Glomerular visceral epithelial cell (primary cell): ENCODE measurements at regions not wholly inside any gene's neighbourhood (a gene's known extent, or its start where the extent isn't known, plus 50 kb on each side); places are given as distances from the start of the nearest gene placed in this dataset.
"Not testable (repeated sequence)": the region's sequence is repeated elsewhere in the genome, so short reads cannot be mapped to it uniquely, and the experiment has no call there.

Experiments used
- DNase-seq: peaks from one replicate; pipeline ENCODE4 v3.0.0-alpha.2; 2016; ENCODE audit errors: extremely low spot score

DNA sequence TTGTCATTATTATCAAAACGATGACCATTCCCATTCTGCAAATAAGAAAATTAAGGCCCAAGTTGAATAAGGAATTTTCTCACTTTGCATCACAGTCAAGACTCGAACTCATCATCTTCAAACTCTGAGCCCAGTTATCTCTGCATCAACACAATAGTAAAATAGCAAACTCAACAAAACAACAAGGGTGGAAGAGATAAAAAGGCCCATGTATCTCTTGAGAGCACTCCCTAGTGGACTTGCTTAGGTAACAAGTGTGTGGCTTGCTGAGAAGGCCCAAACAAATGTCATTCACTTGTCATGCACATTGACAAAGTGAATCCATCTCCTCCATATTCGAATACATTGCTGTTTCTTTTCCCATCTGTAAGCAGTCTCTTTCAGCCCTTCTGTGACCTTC lies 412.0 kb upstream of the MAF start:
- DNase-seq: no peak

DNA sequence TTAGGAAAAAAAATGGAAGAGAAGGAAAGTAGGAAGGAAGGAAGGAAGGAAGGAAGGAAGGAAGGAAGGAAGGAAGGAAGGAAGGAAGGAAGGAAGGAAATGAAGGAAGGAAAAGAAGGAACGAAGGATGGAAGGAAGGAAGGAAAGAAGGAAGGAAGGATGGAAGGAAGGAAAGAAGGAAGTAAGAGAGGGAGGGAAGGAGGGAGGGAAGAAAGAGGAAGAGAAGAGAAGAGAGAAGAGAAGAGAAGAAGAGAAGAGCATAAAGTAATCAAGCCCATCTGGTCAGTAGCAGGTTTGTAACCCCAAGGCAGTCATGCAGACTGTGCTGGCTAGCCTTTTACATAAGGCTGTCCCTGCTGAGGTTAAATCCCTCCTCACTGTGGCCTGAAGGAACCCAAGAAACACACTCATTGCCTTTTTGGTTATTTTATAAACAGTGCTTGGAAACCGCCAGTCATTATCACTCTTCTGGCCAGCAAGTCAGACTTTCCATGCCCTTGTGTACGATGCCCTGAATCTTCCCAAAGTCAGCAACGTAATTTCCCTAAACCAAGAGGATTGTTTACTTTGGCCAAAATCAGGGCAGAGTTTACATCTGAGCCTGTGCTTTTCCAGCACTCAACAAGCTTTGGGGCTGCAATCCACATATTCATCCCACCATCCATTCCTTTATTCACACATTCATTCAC lies 409.6 kb upstream of the MAF start:
- DNase-seq: no peak

DNA sequence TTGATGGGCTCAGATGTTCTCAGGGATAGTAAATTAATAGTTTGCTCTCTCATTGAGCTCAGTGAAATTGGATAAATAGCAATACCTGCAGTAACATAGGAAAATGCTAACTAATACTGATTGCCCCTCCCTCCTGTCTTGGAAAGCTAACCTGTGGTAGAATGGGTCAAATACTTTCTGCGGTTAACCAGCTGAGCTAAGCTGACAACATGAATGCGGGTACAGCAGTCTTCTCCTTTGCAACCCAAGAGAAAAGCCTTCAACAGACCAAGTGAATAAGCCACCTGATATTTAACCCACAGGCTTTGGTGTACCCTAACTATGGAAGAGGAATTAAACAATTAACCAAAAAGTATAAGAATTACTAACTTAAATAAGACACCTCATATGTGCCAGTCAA lies 408.3 kb upstream of the MAF start:
- DNase-seq: no peak

DNA sequence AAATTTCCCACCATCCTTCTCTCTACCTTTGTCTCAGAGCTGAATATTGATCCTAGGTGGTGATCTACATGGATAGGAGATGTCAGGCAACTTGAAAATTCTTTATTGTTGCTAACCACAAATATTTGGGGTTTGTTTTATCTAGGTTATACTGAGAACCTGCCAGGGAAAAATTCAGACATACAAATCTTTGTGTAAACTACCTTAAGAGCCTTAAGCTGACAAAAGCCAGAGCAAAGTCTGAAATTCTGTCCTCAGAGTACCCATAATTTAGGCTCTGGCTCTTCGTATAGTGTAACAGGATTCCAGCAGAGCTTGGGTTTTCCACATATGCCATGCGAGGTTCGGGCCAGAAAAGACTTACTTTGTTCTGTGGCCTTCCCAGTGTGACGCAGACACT lies 406.7 kb upstream of the MAF start:
- no peak for DNase-seq

DNA sequence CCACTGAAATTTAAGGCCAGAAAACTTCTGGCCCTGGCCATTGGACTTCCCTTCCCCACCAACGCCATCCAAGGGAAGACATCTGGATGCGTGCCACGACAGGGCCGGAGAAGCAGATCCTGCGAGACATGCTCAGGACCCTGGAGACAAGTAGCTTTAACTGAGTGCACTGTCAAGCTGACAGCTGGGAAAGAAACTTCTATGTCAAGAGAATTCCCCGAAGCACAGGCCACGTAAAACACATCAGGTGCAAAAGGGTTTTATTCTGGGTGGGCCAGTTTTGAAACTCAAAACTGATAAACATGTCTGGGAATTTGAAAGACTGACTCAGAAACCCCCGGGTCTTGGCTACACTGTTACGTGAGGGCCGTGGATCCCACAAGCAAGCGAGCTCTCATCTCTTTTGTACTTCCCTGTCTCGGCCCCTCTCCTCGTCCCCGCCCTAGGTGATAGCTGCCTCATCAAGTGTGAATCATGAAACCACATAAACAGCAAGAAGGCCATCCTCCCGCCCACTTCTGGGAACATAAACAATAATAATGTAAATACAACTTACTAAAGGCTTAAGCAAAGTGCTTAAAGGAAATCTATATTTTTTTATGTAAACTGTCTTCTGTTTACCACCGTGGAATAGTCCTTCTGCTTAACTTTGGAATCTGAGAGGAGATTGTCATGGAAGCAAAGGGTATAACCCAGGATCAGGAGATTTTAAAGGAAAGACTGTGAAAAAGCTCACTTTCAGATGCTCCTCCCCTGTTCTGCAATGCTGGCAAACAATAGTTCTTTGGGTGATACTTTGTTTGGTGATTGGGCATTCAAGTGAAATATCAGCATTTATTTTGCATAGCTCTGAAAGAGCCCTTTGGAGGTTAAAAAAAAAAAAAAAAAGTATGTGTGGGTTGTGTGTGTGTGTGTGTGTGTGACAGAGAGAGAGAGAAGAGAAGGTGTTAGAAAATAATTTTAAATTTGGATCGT lies 406.0 kb upstream of the MAF start:
- DNase-seq: no peak

DNA sequence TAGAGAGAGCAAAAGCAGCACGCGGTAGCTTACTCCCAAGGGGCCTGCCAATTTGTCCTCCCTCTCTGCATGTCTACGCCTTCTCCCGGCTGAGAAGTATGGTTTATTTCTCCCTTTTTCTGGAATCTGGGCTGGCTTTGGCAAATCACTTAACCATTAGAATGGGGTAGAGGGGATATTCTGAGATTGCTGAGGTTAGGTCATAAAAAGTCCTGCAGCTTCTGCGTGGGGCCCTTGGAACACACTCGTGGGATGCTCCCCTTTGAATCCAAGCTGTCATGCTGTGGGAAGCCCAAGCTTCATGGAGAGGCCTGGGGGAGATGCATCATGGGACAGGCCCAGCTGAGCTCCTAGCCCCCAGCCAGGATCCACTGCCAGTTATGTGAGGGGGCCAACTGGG lies 403.6 kb upstream of the MAF start:
- DNase-seq: no peak

DNA sequence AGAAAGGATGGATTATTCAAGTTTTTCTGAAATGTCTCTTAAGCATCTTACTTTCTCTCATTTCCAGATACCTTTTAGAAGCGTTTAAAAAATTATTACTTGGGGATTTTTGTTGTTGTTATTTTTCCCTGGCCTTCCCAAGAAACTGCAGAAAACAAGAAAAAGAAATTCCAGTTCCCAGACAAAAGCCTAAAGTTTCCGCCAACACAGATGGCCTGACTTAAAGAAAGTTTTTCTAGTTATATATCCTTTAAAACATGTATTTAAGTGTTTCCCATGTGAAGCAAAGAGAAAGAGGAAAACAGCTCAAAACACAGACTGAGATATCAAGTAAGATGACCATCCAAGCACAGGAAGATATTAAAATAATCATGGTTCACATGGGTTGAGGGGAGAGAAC lies 401.7 kb upstream of the MAF start:
- no peak for DNase-seq

DNA sequence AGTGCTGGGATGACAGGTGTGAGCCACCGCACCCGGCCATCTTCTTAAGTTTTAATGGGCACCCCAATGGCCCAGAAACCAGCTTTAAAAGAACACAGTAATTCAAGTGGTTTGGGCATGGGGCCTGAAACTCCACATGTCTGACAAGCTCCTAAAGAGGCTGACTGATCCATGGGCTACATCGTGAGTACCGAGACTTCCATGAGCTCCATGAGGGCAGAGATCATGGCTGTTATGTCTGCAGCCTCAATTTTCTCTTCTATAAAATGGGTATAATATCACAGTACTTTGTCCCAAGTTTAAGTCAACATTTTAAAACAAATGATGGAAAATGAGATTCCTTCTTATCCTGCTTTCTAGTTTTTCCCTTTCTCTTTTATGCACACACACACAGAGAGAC lies 397.6 kb upstream of the MAF start:
- no peak for DNase-seq

DNA sequence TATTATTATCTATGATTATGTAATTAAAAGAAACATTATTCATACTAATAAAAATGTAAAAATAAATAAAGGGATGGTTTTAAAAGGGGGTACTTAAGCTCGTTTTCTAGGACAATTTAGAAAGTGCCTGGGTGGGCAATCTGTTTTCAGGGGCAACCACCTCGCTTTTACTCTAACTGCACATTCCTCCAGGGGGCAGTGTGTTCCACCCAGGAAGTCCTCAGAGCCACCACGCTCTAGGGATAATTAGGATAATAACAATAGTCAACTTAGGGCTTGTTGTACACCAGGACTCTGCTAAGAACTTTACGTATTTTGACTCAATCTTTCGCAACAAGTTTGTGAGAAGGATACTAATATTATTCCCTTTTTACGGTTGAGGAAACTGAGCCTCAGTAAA lies 396.7 kb upstream of the MAF start:
- DNase-seq: no peak

DNA sequence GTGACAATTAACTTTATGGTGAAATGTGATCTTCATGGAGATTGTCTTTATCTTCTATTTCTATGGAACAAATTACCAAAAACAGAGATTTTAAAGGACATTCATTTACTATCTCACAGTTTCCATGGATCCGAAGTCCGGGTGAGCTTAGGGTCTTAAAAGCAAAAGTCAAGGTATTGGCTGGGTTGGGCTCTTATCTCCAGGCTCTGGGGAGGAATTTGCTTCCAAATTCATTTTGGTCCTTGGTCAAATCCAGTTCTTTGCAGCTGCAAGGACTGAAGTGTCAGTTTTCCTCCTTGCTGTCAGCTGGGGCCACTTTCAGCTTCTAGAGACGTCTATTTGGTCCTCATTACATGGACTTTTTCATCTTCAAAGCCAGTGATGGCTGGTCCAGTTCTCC lies 395.8 kb upstream of the MAF start:
- no peak for DNase-seq

DNA sequence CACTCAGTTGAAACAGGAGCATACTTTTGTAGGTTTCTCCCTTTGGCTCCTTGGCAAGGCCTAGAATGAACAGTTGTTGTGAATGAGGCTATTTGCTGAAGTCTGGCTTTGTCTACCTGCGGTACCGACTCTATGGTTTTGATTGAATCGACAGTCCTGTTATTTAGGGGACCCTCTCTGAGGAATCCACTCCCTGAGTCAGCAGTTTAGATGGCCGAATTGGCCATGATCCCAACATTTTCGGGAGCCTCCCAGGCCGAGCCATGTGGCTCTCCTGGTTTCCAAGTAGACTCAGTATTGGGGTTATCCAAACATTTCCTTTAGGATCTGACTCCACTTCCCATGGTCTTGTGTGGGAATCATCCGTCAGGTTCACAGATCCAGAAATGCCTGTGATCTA lies 394.8 kb upstream of the MAF start:
- DNase-seq: no peak

DNA sequence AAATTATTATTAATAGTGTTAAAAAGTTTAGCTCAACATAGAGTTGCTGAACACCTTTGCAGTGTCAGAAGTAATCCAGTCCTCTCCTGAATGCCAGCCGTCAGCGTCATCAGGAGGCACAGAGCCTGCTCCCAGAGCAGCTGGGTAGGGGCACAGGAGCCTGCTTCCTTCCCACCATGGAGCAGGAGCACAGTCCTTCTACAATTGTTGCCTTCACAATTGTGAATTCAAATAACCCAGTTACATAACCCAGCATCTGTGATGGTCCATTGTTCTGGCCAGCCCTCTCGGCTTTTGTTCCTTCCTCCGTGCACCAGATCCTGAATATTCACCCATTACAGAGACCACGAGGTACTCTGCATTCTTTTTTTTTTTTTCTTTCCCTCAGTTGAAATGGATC lies 393.9 kb upstream of the MAF start:
- no peak for DNase-seq

DNA sequence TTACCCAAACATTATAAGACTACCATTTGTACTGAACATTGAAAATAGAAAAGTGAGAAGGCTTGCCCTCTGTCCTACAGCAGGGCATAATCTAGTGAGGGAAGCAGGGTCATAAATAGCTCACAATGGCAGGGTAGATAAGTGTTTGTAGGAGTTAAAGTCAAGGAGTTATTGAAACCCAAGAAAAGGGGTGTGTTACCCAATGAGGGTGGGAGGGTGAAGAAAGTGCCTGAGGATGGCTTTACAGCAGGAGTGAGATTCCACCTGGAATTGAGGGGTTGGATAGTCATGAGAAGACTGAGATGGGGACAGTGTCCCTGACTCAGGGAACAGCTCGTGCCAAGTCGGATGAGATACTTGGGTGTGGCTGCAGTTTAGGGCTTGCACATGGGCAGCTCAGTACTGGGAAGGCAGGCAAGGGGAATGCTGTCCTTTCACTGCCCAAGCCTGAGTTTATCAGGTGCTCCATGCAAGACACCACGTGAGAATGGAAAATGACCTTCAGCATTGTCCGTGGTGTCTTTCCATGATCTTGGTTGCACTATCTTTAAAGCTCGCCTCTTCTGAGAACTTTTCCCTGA lies 393.2 kb upstream of the MAF start:
- DNase-seq: no peak

DNA sequence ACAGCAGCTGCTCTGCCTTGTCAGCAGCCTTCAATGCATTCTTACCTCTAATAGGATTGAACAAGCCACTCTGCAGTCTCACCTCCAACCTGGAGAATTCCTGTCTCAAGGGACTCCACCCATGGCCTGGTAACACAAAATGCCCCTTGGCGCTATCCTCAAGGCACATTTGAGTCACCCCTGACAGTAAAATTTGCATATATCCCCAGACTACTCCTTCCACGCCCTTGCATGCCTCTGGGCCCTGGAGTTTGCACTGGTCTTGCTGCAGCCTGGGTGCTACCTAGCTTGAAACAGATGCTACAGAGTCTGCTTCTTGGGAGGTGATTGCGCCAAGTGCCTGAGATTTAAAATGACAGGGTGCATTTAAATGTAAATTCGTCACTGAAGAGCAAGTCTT lies 391.4 kb upstream of the MAF start:
- no peak for DNase-seq

DNA sequence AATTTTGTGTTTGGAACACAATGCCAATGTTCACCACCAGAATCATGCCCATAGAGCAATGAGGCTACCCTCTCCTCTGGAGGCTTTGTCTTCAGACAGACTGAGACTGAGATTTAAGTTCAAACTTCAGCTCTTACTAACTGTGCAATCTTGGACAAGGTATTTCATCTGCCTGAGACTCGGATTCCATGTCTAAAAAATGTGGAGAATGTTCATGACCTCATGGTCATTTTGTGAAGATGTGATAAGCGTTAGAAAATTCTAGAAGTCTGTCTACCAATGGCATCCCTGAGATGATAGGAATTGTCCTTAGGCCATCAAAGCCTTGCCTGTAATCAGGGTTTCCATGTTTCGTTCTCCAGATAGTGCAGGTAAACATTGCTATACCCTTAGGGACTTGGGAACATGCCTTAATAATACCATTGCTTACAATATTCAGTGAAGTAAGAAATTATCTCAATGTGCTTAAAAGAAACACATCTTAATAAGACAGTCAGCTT lies 388.2 kb upstream of the MAF start:
- DNase-seq: no peak

DNA sequence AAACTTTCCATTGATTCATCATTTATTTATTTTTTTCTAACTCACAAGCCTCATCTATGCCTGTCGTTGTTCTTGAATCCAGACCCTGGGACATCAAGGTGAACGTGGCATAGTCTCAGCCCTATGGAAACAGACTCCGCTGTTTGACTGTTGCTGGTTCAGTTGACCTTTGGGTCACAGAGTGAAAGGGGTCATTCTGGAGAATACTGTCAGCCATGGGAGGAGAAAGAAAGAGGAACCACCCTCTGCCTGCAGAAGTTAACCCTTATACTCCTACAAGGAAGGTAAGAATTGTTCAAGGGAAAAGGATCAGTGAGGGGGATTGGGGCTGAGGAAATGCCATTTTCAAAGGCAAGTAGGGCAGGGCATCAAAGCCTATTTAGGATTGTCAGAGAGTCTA lies 387.6 kb upstream of the MAF start:
- no peak for DNase-seq

DNA sequence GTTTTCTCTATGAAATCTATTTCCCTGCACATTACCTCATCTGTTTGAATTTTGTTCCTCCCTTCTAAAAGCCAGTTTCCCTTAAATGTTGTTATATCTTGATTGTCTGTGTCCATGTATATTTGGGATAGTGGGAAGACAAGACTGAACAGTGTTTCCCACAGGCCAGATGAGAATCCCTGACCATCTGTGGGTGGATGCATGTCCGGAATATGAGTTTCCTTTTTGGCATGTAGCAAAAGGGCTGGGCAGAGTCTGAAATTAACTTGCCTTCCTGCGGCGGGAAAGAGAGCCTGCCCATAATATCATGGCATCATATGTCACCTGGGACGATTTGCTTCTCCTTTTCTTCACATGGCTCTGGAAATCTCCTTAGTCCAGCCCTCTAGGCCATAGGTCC lies 385.8 kb upstream of the MAF start:
- no peak for DNase-seq

DNA sequence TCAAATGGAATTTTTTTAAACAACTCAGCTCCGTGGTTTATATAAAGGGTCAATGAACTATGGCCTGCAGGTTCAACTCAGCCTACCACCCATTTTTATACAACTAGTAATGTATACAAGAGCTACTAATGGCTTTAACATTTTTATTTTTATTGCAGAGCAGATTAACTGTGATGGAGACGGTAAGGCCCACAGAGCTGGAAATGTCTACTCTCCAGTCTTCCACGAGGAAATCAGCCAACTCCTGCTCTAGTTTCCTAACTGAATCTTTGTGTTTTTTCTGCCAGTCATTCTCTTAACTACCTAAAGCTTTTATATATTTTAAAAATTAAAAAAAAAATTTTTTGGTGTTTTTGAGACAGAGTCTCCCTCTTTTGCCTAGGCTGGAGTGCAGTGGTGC lies 385.1 kb upstream of the MAF start:
- DNase-seq: no peak

DNA sequence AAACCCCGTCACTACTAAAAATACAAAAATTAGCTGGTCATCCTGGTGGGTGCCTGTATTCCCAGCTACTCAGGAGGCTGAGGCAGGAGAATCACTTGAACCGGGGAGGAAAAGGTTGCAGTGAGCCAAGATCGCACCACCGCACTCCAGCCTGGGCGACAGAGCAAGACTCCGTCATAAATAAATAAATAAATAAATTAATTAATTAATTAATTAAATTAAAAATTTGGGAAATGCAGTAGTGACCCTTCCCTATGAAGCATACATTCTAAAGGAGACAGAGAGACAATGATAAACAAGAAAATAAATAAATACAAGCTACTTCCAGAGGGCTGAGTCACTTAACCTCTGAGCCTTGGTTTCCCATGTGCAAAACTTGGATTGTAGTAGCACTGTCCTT lies 383.6 kb upstream of the MAF start:
- not testable (repeated sequence) for DNase-seq

DNA sequence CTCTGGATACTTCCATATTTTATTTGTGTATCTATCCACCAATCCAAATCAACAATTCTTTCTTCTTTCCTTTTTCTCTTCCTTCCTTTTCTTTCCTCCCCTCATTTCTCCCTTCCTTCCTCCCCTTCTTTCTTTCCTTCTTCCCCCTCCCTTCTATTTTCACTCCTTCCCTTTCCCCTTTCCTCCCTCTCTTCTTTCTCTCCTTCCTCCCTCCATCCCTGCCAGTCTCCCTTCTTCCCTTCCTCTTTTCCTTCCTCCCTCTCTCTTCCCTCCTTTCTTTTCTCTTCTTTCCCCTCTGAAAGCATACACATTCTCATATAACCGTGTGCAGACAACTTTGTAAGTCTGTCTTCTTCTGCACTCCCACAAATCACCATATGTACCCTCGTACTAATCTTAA lies 382.3 kb upstream of the MAF start:
- no peak for DNase-seq

DNA sequence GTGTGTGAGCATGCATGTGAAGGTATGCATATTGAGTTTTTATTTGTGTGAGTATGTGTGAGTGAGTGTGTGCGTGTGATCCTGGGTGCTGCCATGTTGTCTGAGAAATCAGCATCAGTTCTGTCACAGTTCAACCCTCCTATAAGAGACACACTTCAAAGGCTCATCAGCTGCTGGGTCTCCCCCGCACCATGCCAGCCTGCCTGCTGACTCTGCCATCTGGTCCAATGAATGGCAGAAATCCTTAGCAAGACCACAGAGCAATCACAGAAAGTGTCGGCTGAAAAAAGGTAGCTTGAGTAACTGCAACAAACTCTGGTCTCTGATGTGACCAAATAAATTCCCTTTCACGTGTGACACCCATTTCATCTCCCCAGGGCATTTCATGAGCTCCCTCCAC lies 381.8 kb upstream of the MAF start:
- no peak for DNase-seq

DNA sequence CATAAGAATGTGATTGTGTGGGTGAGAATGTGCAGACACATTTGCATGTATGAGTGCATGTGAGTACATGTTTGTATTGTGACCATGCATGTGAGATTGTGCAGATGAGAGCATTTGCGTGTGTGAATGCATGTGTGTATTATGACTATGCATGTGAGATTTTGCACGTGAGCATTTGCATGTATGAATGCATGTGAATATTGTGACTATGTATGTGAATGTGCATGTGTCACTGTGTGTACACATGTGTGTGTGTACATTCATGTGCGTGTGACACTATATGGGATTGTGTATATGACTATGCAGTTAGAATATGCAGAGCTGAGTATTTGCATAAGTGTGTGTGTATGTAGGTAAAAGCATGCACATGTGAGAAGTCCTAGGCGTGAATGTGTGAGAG lies 381.3 kb upstream of the MAF start:
- no peak for DNase-seq
